ENCODE measurements at regions not wholly inside any gene's neighbourhood (a gene's known extent, or its start where the extent isn't known, plus 50 kb on each side); places are given as distances from the start of the nearest gene placed in this dataset.
"Not testable (repeated sequence)": the region's sequence is repeated elsewhere in the genome, so short reads cannot be mapped to it uniquely, and the experiment has no call there.

DNA sequence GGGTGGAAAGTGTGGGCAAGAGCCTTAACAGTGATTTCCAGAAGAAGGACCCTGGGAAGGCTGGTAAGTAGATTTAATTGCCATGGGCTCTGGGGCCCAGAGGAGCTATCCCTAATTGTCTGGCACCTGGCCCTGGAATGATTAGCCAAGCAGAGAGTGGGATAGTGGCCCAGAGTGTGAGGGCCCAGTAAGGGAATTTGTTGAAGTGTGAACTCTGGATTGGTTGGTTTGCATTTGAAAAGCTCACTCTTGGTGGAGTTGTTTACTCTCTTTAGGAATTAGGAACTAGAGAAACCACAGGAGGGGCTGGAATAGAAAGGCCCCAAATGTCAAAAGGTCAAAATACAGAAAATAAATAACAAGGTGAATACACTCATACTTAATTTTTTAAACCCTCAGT is 207.1 kb downstream of the GABRG2 start:
- no peak overlapping the region for H3K4me3 ChIP-seq
- no peak overlapping the region for H3K27ac ChIP-seq
- no peak for DNase-seq (ENCODE audit: low spot score)
- TF ChIP-seq, protein P1, sequence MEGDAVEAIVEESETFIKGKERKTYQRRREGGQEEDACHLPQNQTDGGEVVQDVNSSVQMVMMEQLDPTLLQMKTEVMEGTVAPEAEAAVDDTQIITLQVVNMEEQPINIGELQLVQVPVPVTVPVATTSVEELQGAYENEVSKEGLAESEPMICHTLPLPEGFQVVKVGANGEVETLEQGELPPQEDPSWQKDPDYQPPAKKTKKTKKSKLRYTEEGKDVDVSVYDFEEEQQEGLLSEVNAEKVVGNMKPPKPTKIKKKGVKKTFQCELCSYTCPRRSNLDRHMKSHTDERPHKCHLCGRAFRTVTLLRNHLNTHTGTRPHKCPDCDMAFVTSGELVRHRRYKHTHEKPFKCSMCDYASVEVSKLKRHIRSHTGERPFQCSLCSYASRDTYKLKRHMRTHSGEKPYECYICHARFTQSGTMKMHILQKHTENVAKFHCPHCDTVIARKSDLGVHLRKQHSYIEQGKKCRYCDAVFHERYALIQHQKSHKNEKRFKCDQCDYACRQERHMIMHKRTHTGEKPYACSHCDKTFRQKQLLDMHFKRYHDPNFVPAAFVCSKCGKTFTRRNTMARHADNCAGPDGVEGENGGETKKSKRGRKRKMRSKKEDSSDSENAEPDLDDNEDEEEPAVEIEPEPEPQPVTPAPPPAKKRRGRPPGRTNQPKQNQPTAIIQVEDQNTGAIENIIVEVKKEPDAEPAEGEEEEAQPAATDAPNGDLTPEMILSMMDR (IDR thresholded peaks at IDR 0.05): no peak

GRCh38 chr5:162275387-162275786 is 207.8 kb downstream of the GABRG2 start:
- H3K4me3 ChIP-seq; H3K27ac ChIP-seq; DNase-seq (ENCODE audit: low spot score): not testable (repeated sequence)

GRCh38 chr5:162282191-162282590 is 214.6 kb downstream of the GABRG2 start:
- no peak for DNase-seq (ENCODE audit: low spot score)
- TF ChIP-seq, protein P1 (IDR thresholded peaks at IDR 0.05): no peak
- H3K27ac ChIP-seq: no peak overlapping the region

DNA sequence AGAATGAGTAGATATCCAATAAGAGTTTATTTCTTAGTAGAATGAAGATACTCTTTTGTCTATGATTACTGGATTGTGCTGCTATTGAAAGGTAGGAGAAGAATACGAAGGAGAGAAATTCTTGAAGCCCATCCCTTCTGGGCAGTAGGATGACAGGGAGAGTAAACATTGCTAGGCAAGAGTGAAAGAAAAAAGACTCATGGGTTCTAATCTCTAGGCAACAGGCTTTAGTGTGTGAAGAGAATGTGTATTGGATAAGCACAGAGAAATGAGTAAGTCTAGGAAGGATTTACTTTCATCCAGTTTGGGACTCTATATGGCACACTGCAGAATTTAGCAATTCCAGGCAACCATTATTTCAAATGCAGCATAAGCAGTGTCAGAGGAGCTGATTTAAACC is 216.0 kb downstream of the GABRG2 start:
- DNase-seq (ENCODE audit: low spot score): no peak
- TF ChIP-seq, protein P1 (IDR thresholded peaks at IDR 0.05): no peak
- no peak overlapping the region for H3K27ac ChIP-seq
- H3K4me3 ChIP-seq: no peak overlapping the region

More at GRCh38 chr5:162282191-162282590, 214.6 kb downstream of the GABRG2 start:
- H3K4me3 ChIP-seq: no peak overlapping the region

GRCh38 chr5:162288647-162289296 is 221.2 kb downstream of the GABRG2 start:
- DNase-seq (ENCODE audit: low spot score): no peak
- Histone ChIP-seq H3K27ac (no peak overlapping the region), H3K4me3 (no peak overlapping the region)
- TF ChIP-seq, protein P1 (IDR thresholded peaks at IDR 0.05): no peak

DNA sequence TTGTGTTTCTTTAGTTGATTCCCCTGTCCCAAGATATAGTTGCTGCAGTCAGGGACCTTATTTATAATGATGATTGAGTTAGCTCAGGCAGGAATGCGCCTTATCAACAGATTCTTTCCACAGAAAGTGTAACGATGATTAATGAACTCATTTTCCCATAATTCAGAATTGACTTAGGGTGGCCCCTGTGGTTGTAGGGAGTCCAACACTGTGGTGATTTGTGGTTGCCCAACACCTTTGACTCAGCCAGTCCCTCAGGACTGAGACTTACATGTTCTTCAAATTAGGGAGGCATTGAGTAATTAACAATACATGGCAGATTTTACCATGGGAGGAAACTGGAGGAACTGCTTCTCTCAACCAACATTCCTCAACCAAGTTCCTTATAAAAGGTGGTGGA is 221.9 kb downstream of the GABRG2 start:
- Histone ChIP-seq H3K4me3 (no peak overlapping the region), H3K27ac (no peak overlapping the region)
- TF ChIP-seq, protein P1 (IDR thresholded peaks at IDR 0.05): no peak
- no peak for DNase-seq (ENCODE audit: low spot score)

DNA sequence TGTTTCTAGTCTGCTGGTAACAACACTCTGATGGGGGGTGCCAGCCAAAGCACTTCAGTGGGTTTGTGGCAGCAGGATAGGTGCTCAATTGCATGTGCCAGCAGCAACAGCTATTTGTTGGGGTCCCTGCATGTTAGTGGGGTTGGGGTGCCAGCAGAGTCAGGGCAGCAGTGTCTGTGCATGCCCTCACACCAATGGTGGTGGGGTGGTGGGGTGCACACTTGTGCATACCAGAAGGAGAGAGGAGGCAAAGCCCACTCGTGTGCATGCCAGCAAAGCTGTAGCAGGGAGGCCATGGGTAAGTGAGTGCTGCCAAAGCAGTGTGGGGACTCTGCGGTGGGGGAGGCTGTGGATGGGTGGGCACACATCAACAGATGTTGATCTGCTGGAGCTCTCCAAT is 232.2 kb downstream of the GABRG2 start:
- TF ChIP-seq, protein P1 (IDR thresholded peaks at IDR 0.05): no peak
- H3K27ac ChIP-seq: no peak overlapping the region
- no peak for DNase-seq (ENCODE audit: low spot score)
- no peak overlapping the region for H3K4me3 ChIP-seq
